ENCODE measurements at regions not wholly inside any gene's neighbourhood (a gene's known extent, or its start where the extent isn't known, plus 50 kb on each side); places are given as distances from the start of the nearest gene placed in this dataset.

GRCh38 chr12:30820406-30820946 lies 65.7 kb upstream of the CAPRIN2 start (continued):
- TF ChIP-seq PHF8 (conservative IDR thresholded peaks at IDR 0.05; ENCODE audit: low read depth, low read length), result no peak
- TF ChIP-seq CHD1 (IDR thresholded peaks at IDR 0.05; ENCODE audit: low read depth, low read length), result no peak
- no peak for TF ChIP-seq KDM4A (IDR thresholded peaks at IDR 0.05; ENCODE audit: low read depth, low read length, severe bottlenecking)
- TF ChIP-seq SRF (IDR thresholded peaks at IDR 0.05; ENCODE audit: low read depth, low read length), result no peak
- no peak for TF ChIP-seq EZH2 (IDR thresholded peaks at IDR 0.05; ENCODE audit: low read depth, low read length, severe bottlenecking)
